H1 (cell line): ENCODE measurements at regions not wholly inside any gene's neighbourhood (a gene's known extent, or its start where the extent isn't known, plus 50 kb on each side); places are given as distances from the start of the nearest gene placed in this dataset.

Source experiments
- CTCF ChIA-PET: fragments of 300-600 bp; sonication (Branson Sonifier 250); formaldehyde crosslinking; loops from one replicate; lab custom pipeline; 2021; ENCODE audit not compliant: partially characterized antibody; lab: Charles Lee
- POLR2A ChIA-PET: fragments of 300-600 bp; sonication (Branson Sonifier 250); formaldehyde crosslinking; loops from one replicate; lab custom pipeline; 2021; ENCODE audit warnings: inconsistent platforms; ENCODE audit not compliant: partially characterized antibody; lab: Charles Lee
- DNase-seq, 2 experiments: peaks; one replicate each; pipeline versions ENCODE4 v3.0.0 to v3.0.0-alpha.2; 2010 to 2022; ENCODE audit warnings: low spot score in 2 of 2, low read depth in 1 of 2, mixed read lengths in 1 of 2
- FAIRE-seq: peaks from 2 replicates; lab custom pipeline; 2011; peaks lifted over from hg19 to GRCh38; lab: Jason Lieb, UNC
- H2AFZ ChIP-seq: 2 replicates; pipeline ENCODE4 v1.8.1; 2012; ENCODE audit warnings: low read length, inconsistent platforms
- H2AK5ac ChIP-seq: 2 replicates; pipeline ENCODE4 v1.6.1; 2013; ENCODE audit warnings: low read depth, low read length
- H2BK120ac ChIP-seq: replicated peaks from 2 replicates; pipeline ENCODE3; 2013; ENCODE audit warnings: low read depth, low read length, inconsistent platforms
- H2BK12ac ChIP-seq: 2 replicates; pipeline ENCODE4 v1.6.1; 2013; ENCODE audit warnings: low read depth, low read length
- H2BK15ac ChIP-seq: 2 replicates; pipeline ENCODE4 v1.6.1; 2013; ENCODE audit warnings: low read length
- H2BK20ac ChIP-seq: 2 replicates; pipeline ENCODE4 v1.6.1; 2013; ENCODE audit warnings: low read length
- H2BK5ac ChIP-seq: 2 replicates; pipeline ENCODE4 v1.6.1; 2013; ENCODE audit warnings: low read depth, low read length
- H3K14ac ChIP-seq: 2 replicates; pipeline ENCODE4 v1.6.1; 2013; ENCODE audit warnings: inconsistent platforms; ENCODE audit not compliant: insufficient read length
- H3K18ac ChIP-seq: 2 replicates; pipeline ENCODE4 v1.6.1; 2013; ENCODE audit warnings: low read length; ENCODE audit errors: extremely low read depth
- H3K23ac ChIP-seq: 2 replicates; pipeline ENCODE4 v1.6.1; 2013; ENCODE audit warnings: inconsistent platforms; ENCODE audit not compliant: insufficient read length
- H3K23me2 ChIP-seq: 2 replicates; pipeline ENCODE4 v1.6.1; 2013; ENCODE audit warnings: low read depth, low read length
- H3K27ac ChIP-seq: 2 replicates; pipeline ENCODE4 v1.6.1; 2011; ENCODE audit warnings: low read depth, low read length, inconsistent platforms
- H3K27me3 ChIP-seq, 4 experiments: replicated peaks in 1 of 4; 1 replicate in 1 of 4; 2 replicates in 3 of 4; pipeline versions ENCODE4 v1.6.1 to v1.8.1; 2011 to 2013; ENCODE audit warnings: low read length in 3 of 4, mild to moderate bottlenecking in 3 of 4, inconsistent platforms in 2 of 4, mixed read lengths in 2 of 4, moderate library complexity in 1 of 4; ENCODE audit not compliant: control insufficient read depth in 3 of 4, insufficient read depth in 3 of 4; ENCODE audit errors: extremely low read depth in 1 of 4
- H3K36me3 ChIP-seq, 4 experiments: 2 replicates each; pipeline versions ENCODE4 v1.6.1 to v1.8.1; 2011 to 2013; ENCODE audit warnings: mild to moderate bottlenecking in 4 of 4, low read length in 3 of 4, moderate library complexity in 2 of 4, control low read depth in 1 of 4, inconsistent platforms in 1 of 4; ENCODE audit not compliant: insufficient read depth in 4 of 4, control insufficient read depth in 2 of 4
- H3K4ac ChIP-seq: replicated peaks from 2 replicates; pipeline ENCODE3; 2013; ENCODE audit warnings: low read length, low read depth, mixed read lengths, inconsistent platforms; ENCODE audit not compliant: insufficient read length
- H3K4me1 ChIP-seq, 4 experiments: replicated peaks in 1 of 4; 1 replicate in 1 of 4; 2 replicates in 3 of 4; pipeline versions ENCODE4 v1.6.1 to v1.8.1; 2011 to 2013; ENCODE audit warnings: low read length in 3 of 4, inconsistent platforms in 2 of 4, mixed read lengths in 1 of 4; ENCODE audit not compliant: insufficient read depth in 4 of 4, control insufficient read depth in 3 of 4
- H3K4me2 ChIP-seq, 2 experiments: 2 replicates each; pipeline versions ENCODE4 v1.6.1 to v1.8.1; 2011 to 2013; ENCODE audit warnings: low read depth in 2 of 2, low read length in 2 of 2, control low read depth in 1 of 2, inconsistent platforms in 1 of 2, mild to moderate bottlenecking in 1 of 2; ENCODE audit not compliant: insufficient read depth in 1 of 2
- H3K4me3 ChIP-seq, 4 experiments: fragments of 200-600, 300-600 bp in 1 of 4; sonication (generic), shearing (Covaris generic), sonication (Bioruptor Twin) in 1 of 4; 2 replicates each; pipeline versions ENCODE4 v1.5.1 to v1.8.1; 2011 to 2016; ENCODE audit warnings: low read length in 4 of 4, low read depth in 3 of 4, control low read depth in 2 of 4, inconsistent platforms in 2 of 4, mild to moderate bottlenecking in 2 of 4, mixed read lengths in 1 of 4, moderate library complexity in 1 of 4; ENCODE audit not compliant: insufficient read depth in 2 of 4; ENCODE audit errors: extremely low read depth in 1 of 4
- H3K56ac ChIP-seq: replicated peaks from 2 replicates; pipeline ENCODE3; 2013; ENCODE audit warnings: low read depth, mild to moderate bottlenecking, mixed read lengths, low read length, inconsistent platforms; ENCODE audit not compliant: insufficient read length
- H3K79me1 ChIP-seq: 2 replicates; pipeline ENCODE4 v1.6.1; 2013; ENCODE audit warnings: low read depth, low read length, control low read depth
- H3K79me2 ChIP-seq, 2 experiments: 2 replicates each; pipeline versions ENCODE4 v1.6.1 to v1.8.1; 2012 to 2013; ENCODE audit warnings: low read length in 2 of 2, mild to moderate bottlenecking in 2 of 2, inconsistent platforms in 1 of 2; ENCODE audit not compliant: insufficient read depth in 2 of 2, control insufficient read depth in 1 of 2
- H3K9ac ChIP-seq, 4 experiments: replicated peaks in 1 of 4; 1 replicate in 1 of 4; 2 replicates in 3 of 4; pipeline versions ENCODE4 v1.6.1 to v1.8.1; 2011 to 2013; ENCODE audit warnings: low read depth in 3 of 4, low read length in 3 of 4, control low read depth in 2 of 4, mild to moderate bottlenecking in 2 of 4, moderate library complexity in 2 of 4, inconsistent platforms in 1 of 4; ENCODE audit errors: extremely low read depth in 1 of 4
- H3K9me3 ChIP-seq, 2 experiments: 2 replicates each; pipeline versions ENCODE4 v1.6.1 to v1.8.1; 2012 to 2013; ENCODE audit warnings: mild to moderate bottlenecking in 2 of 2, moderate library complexity in 2 of 2, control low read depth in 1 of 2, inconsistent platforms in 1 of 2, low read depth in 1 of 2, low read length in 1 of 2, mixed read lengths in 1 of 2; ENCODE audit not compliant: insufficient read depth in 2 of 2
- H4K20me1 ChIP-seq, 2 experiments: replicated peaks in 1 of 2; 2 replicates each; pipeline versions ENCODE3 to v1.8.1; 2011 to 2013; ENCODE audit warnings: inconsistent platforms in 2 of 2, low read length in 2 of 2, mild to moderate bottlenecking in 1 of 2; ENCODE audit not compliant: insufficient read depth in 2 of 2, control insufficient read depth in 1 of 2
- H4K5ac ChIP-seq: 2 replicates; pipeline ENCODE4 v1.6.1; 2013; ENCODE audit warnings: low read length, low read depth, mixed read lengths, inconsistent platforms; ENCODE audit not compliant: insufficient read length
- H4K8ac ChIP-seq: 2 replicates; pipeline ENCODE4 v1.8.0; 2013; ENCODE audit warnings: mild to moderate bottlenecking, moderate library complexity, low read length, inconsistent platforms; ENCODE audit not compliant: insufficient read depth; ENCODE audit errors: extremely low read depth
- H4K91ac ChIP-seq: replicated peaks from 2 replicates; pipeline ENCODE3; 2013; ENCODE audit warnings: low read length, mixed read lengths, inconsistent platforms; ENCODE audit not compliant: insufficient read length
- MAFK ChIP-seq: IDR thresholded peaks from 2 replicates; pipeline ENCODE4 v1.6.1; 2012; ENCODE audit warnings: low read depth, mild to moderate bottlenecking, improper control_type of control experiment, low read length
- POU5F1 ChIP-seq: IDR thresholded peaks from 2 replicates; pipeline ENCODE4 v1.6.1; 2011; ENCODE audit warnings: low read depth, mild to moderate bottlenecking, low read length, moderate library complexity
- RAD21 ChIP-seq, 2 experiments: IDR thresholded peaks in 1 of 2; conservative IDR thresholded peaks in 1 of 2; 2 replicates each; pipeline ENCODE4 v1.6.1; 2011; ENCODE audit warnings: low read depth in 2 of 2, low read length in 2 of 2, improper control_type of control experiment in 1 of 2, inconsistent platforms in 1 of 2, mild to moderate bottlenecking in 1 of 2, moderate library complexity in 1 of 2
- SRF ChIP-seq: IDR thresholded peaks from 2 replicates; pipeline ENCODE4 v1.6.1; 2011; ENCODE audit warnings: mild to moderate bottlenecking, low read depth, low read length, moderate library complexity
- TAF1 ChIP-seq: IDR thresholded peaks from 2 replicates; pipeline ENCODE4 v1.6.1; 2011; ENCODE audit warnings: mild to moderate bottlenecking, low read depth, low read length
- TEAD4 ChIP-seq: IDR thresholded peaks from 2 replicates; pipeline ENCODE4 v1.6.1; 2012; ENCODE audit warnings: low read depth, low read length, inconsistent platforms, mixed read lengths
- WGBS, 2 experiments: shearing (Covaris generic) in 1 of 2; methylation state at CpG; one replicate each; pipeline versions ENCODE4 v1.1.6 to v1.1.7; 2013 to 2015; ENCODE audit warnings: low lambda C conversion rate in 2 of 2, mixed read lengths in 2 of 2, inconsistent platforms in 1 of 2, low coverage in 1 of 2, missing lambda C conversion rate in 1 of 2; ENCODE audit not compliant: insufficient replicate concordance in 2 of 2, insufficient coverage in 1 of 2, insufficient read length in 1 of 2; ENCODE audit errors: extremely low coverage in 1 of 2, missing lambda C conversion rate in 1 of 2; 5-methylcytosine and 5-hydroxymethylcytosine counted together
- TF ChIP-seq, protein P1 (sequence below): IDR thresholded peaks from 2 replicates; pipeline ENCODE4 v1.6.1; 2011; ENCODE audit warnings: low read length, improper control_type of control experiment

DNA sequence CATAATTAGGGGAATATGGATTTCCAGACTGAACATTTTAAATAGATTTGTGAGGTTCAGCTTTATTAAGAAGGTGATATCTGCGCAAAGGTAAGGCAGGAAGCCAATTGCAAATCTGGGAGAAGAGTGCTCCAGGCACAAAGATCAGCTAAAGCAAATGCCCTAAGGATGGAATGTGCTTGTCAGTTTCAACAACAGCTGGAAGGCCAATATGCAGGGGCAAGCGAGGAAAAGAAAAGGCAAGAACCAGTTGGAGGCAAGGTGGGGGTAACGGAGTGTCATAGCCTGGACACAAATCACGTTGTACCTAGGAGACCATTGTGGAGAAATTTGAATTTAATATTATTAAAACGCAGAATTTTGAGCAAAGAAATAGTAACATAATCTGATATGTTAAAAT lies 1710.3 kb upstream of the PCDH7 start:
- Histone ChIP-seq H3K4me2 (no peak overlapping the region), H3K18ac (no peak overlapping the region), H3K14ac (no peak overlapping the region), H4K8ac (no peak overlapping the region), H4K91ac (no peak overlapping the region), H4K20me1 (no peaks in the 10 kb centered on the region), H3K9me3 (no peaks in the 10 kb centered on the region), H2BK120ac (no peak overlapping the region), H3K27me3 (no peaks in the 10 kb centered on the region), H2BK5ac (no peak overlapping the region), H4K5ac (no peak overlapping the region), H2BK20ac (no peak overlapping the region), H2BK15ac (no peak overlapping the region), H3K27ac (no peak overlapping the region), H3K23me2 (no peaks in the 10 kb centered on the region; the same call in 1 of the 2 replicates), H3K56ac (no peak overlapping the region), H3K23ac (no peak overlapping the region), H3K4me1 (peaks cover 0 to 3% (median 1%) of the 10 kb centered on the region in 4 experiments; a peak in 4 of 7 replicates), H3K79me2 (no peaks in the 10 kb centered on the region), H2BK12ac (no peak overlapping the region), H2AK5ac (no peak overlapping the region), H3K9ac (no peak overlapping the region), H3K79me1 (no peaks in the 10 kb centered on the region), H3K4ac (no peak overlapping the region), H3K36me3 (no peaks in the 10 kb centered on the region; a peak in 1 of 8 replicates), H2AFZ (no peak overlapping the region), H3K4me3 (no peak overlapping the region)
- WGBS, 2 experiments: 72% methylated on average over 5 of the region's 5 CpGs; no CpG with 5 or more reads in 1 of the 2 experiments
- no peak for TF ChIP-seq TAF1
- TF ChIP-seq, protein P1, sequence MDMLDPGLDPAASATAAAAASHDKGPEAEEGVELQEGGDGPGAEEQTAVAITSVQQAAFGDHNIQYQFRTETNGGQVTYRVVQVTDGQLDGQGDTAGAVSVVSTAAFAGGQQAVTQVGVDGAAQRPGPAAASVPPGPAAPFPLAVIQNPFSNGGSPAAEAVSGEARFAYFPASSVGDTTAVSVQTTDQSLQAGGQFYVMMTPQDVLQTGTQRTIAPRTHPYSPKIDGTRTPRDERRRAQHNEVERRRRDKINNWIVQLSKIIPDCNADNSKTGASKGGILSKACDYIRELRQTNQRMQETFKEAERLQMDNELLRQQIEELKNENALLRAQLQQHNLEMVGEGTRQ: no peak
- TF ChIP-seq POU5F1: no peak
- TF ChIP-seq RAD21 (IDR thresholded peaks at IDR 0.05 in 1 of 2, conservative IDR thresholded peaks at IDR 0.05 in 1 of 2; ENCODE audit: low read depth in 2 of 2, low read length in 2 of 2): no peak
- no peak for TF ChIP-seq SRF
- no peak for TF ChIP-seq MAFK
- TF ChIP-seq TEAD4: peak; percentile 40; the same call in 1 of the 2 replicates
- DNase-seq (no peak), FAIRE-seq (no peak)
- CTCF ChIA-PET: no interaction called here
- POLR2A ChIA-PET: no interaction called here
